Heart left ventricle (tissue), 16 donors: ENCODE measurements at regions not wholly inside any gene's neighbourhood (a gene's known extent, or its start where the extent isn't known, plus 50 kb on each side); places are given as distances from the start of the nearest gene placed in this dataset.
"Not testable (repeated sequence)": the region's sequence is repeated elsewhere in the genome, so short reads cannot be mapped to it uniquely, and the experiment has no call there.

Experiments used
- ATAC-seq, 4 donors: fragments of 200-7000 bp; cut with Tn5 transposase; one replicate each; pipeline ENCODE4 v1.9.1; 2020 to 2022; ENCODE audit warnings: moderate library complexity in 4 of 4, mild to moderate bottlenecking in 3 of 4, moderate number of reproducible peaks in 1 of 4
- DNase-seq, 5 donors: peaks; one replicate each; pipeline ENCODE4 v3.0.0-alpha.2; 2020
- H3K27ac ChIP-seq, 12 donors: fragments of 200-600 bp; sonication (generic) in 4 of 12; one replicate each; pipeline versions ENCODE4 v1.5.0 to v1.8.0; 2016 to 2022; ENCODE audit warnings: mild to moderate bottlenecking in 2 of 12
- H3K27me3 ChIP-seq, 9 donors: fragments of 200-600 bp; sonication (generic) in 2 of 9; one replicate each; pipeline versions ENCODE4 v1.5.1 to v1.8.0; 2016 to 2022; ENCODE audit warnings: mild to moderate bottlenecking in 3 of 9
- H3K36me3 ChIP-seq, 9 donors: fragments of 200-600 bp; sonication (generic) in 2 of 9; one replicate each; pipeline versions ENCODE4 v1.5.0 to v1.8.0; 2018 to 2022; ENCODE audit warnings: mild to moderate bottlenecking in 2 of 9
- H3K4me1 ChIP-seq, 12 donors: fragments of 200-600 bp; sonication (generic) in 4 of 12; one replicate each; pipeline versions ENCODE4 v1.5.0 to v1.8.0; 2016 to 2022; ENCODE audit warnings: mild to moderate bottlenecking in 3 of 12
- H3K4me3 ChIP-seq, 12 donors: fragments of 200-600 bp; sonication (generic) in 4 of 12; one replicate each; pipeline versions ENCODE4 v1.5.0 to v1.8.0; 2017 to 2022; ENCODE audit warnings: mild to moderate bottlenecking in 9 of 12, moderate library complexity in 4 of 12
- H3K9me3 ChIP-seq, 12 donors: fragments of 200-600 bp; sonication (generic) in 4 of 12; one replicate each; pipeline versions ENCODE4 v1.5.0 to v1.8.0; 2016 to 2022; ENCODE audit warnings: mild to moderate bottlenecking in 1 of 12
- POLR2A ChIP-seq, 2 donors: fragments of 450-650 bp; IDR thresholded peaks; one replicate each; pipeline ENCODE4 v1.6.1; 2017; ENCODE audit warnings: antibody characterized with exemption in 2 of 2, mild to moderate bottlenecking in 2 of 2, moderate library complexity in 2 of 2
- WGBS, 4 donors: extraction: QIAGEN DNeasy Blood & Tissue Kit in 2 of 4; methylation state at CpG; one replicate each; pipeline versions ENCODE4 v1.1.5 to v1.1.7; 2013 to 2018; 5-methylcytosine and 5-hydroxymethylcytosine counted together
- intact Hi-C, 10 donors: fragments of 100-400 bp; cut with DNase I; formaldehyde crosslinking; loops; one replicate each; pipeline versions ENCODE4 v1.11.1 to v1.14.2; 2022
- TF ChIP-seq, protein P1 (sequence below), 12 donors: fragments of 200-600 bp; sonication (generic) in 4 of 12; IDR thresholded peaks; one replicate each; pipeline versions ENCODE4 v1.5.0 to v1.8.0; 2018 to 2022; ENCODE audit warnings: antibody characterized with exemption in 12 of 12, mild to moderate bottlenecking in 5 of 12
- donor health status: ischemic (EF 13 %, LVEDD 7.1; RV severe dilation, severe dysfunction).
- donor health status: healthy with polysubstance abuse.
- donor health status: DM: no; HTN: yes; CAD: no.
- donor health status: DM: no; HTN: no; CAD: no.
- donor health status: ischemic (EF 25% LVEDD 6.9; RV normal size, moderate dysfunction).
- donor health status: ischemic (EF 25% LVEDD 5.7; RV mildly dilated, moderate dysfunction).
- donor health status: healthy.
- donor health status: DM: yes; HTN: yes; CAD: no.
- donor health status: ischemic (EF 35%, LVEDD 5.7; RV mildly dilated, moderate dysfunction).
- donor health status: nonischemic (EF 11% LVEDD 7.7; RV severe dilation, severe dysfunction).
- donor health status: DM: yes; HTN: yes; CAD: no.
- donor health status: PGD.
- donor health status: ischemic (EF 29% LVEDD 5.4; RV normal size, mild dysfunction).
- donor health status: nonischemic (EF 23%, LVEDD 6.1; RV moderate dilation, normal function).

DNA sequence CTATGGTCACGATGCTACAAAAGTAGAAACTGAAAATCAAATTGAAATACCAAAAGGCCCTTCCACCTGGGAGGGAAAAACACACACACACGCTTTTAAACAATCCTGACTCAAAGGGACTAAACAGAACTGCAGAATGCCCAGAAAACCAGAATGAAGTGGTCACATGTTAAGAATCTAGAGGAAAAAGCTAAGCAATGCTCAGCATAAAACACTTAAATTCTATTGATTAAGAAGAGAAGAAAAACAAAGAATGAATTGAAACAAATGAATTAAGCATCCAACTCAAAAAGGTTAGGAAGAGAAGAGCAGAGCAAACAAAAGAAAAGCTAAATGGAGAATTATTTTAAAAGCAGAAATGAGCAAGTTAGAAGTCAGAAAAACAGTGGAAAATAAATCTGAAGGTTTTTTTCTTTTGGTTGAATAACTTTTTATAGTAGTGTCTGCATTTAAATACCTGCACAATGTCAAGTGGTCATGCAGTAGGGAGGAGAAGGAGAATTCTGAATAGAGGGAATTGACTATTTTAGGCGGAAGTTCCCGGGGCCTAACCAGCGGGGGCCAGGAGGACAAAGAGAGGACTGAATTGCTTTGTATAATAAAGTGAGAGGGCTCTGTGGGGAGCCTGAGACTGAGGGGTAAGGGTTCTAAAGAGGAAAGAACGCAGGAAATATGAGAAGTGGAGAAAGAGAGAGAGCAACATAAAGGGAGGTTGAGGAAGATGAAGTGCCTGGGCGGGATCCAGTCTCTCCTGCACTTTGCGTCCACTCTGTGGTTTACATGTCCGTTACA lies 146.8 kb downstream of the ATPSCKMT start:
- no peaks in the 10 kb centered on the region for H3K27me3 ChIP-seq
- H3K27ac ChIP-seq: no peak overlapping the region
- no peak overlapping the region for H3K4me3 ChIP-seq
- 68 to 78% (median 71%) methylated on average over 9 of the region's 9 CpGs for WGBS, 4 donors
- H3K36me3 ChIP-seq: no peaks in the 10 kb centered on the region
- DNase-seq: no peak
- no peaks in the 10 kb centered on the region for H3K4me1 ChIP-seq
- peaks cover 0 to 20% (median 4%) of the 10 kb centered on the region in 12 donors for H3K9me3 ChIP-seq
- intact Hi-C loops: no loop called here
- TF ChIP-seq POLR2A (IDR thresholded peaks at IDR 0.05): no peak
- TF ChIP-seq, protein P1, sequence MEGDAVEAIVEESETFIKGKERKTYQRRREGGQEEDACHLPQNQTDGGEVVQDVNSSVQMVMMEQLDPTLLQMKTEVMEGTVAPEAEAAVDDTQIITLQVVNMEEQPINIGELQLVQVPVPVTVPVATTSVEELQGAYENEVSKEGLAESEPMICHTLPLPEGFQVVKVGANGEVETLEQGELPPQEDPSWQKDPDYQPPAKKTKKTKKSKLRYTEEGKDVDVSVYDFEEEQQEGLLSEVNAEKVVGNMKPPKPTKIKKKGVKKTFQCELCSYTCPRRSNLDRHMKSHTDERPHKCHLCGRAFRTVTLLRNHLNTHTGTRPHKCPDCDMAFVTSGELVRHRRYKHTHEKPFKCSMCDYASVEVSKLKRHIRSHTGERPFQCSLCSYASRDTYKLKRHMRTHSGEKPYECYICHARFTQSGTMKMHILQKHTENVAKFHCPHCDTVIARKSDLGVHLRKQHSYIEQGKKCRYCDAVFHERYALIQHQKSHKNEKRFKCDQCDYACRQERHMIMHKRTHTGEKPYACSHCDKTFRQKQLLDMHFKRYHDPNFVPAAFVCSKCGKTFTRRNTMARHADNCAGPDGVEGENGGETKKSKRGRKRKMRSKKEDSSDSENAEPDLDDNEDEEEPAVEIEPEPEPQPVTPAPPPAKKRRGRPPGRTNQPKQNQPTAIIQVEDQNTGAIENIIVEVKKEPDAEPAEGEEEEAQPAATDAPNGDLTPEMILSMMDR (IDR thresholded peaks at IDR 0.05): no peak
- ATAC-seq: no peak

DNA sequence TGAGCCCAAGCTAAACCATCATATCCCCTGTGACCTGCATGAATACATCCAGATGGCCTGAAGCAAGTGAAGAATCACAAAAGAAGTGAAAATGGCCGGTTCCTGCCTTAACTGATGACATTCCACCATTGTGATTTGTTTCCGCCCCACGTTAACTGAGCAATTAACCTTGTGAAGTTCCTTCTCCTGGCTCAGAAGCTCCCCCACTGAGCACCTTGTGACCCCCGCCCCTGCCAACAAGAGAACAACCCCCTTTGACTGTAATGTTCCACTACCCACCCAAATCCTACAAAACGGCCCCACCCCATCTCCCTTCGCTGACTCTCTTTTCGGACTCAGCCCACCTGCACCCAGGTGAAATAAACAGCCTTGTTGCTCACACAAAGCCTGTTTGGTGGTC lies 147.5 kb downstream of the ATPSCKMT start:
- ATAC-seq, H3K4me1 ChIP-seq, H3K27ac ChIP-seq, intact Hi-C loops, H3K27me3 ChIP-seq, DNase-seq, H3K4me3 ChIP-seq, H3K36me3 ChIP-seq: not testable (repeated sequence)
- 81 to 87% (median 84%) methylated on average over 7 of the region's 7 CpGs for WGBS, 4 donors
- H3K9me3 ChIP-seq: peaks cover 0 to 20% (median 4%) of the 10 kb centered on the region in 12 donors

DNA sequence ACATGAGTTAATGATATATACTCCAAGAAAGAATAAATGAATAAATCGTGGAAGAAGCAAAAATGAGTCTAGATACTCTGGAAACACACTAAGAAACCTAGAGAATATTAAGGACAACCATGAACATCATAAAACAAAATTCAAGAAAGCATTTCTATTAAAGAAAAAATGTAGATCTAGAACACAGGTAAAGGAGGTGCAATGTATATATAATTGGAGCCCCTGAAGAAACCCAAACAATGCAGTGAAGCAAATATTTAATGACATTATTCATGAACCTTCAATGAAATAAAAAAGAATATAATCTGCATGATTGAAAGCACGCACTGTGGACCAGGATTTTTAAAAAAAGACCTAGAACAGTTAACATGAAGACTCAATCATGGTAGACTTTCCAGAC lies 150.1 kb downstream of the ATPSCKMT start:
- Histone ChIP-seq H3K4me3 (no peak overlapping the region), H3K36me3 (no peaks in the 10 kb centered on the region), H3K4me1 (no peaks in the 10 kb centered on the region), H3K9me3 (peaks cover 0 to 28% (median 4%) of the 10 kb centered on the region in 12 donors), H3K27ac (no peak overlapping the region), H3K27me3 (no peaks in the 10 kb centered on the region)
- DNase-seq (no peak), ATAC-seq (no peak)
- WGBS, 4 donors: 73 to 84% (median 76%) methylated on average over 2 of the region's 2 CpGs
- TF ChIP-seq POLR2A (IDR thresholded peaks at IDR 0.05): no peak
- TF ChIP-seq, protein P1 (IDR thresholded peaks at IDR 0.05): no peak
- intact Hi-C loops: no loop called here

DNA sequence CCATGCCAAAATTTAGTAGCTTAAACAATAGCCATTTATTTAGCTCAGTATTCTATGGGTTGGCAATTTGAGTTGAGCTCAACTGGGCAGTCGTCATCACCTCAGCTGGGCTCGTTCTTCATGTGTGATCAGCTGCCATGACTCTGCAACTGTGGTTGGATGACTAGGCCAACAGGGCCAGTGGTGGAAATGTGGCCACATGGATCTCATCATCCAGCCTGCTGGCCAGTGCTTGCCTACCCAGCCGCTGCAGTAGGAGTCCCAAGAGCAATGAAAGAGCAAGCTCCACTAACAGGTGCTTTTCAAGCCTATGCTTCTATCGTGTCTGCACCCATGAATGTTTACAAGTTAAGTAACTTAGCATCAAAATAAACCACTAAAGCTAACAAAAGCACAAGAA lies 158.0 kb downstream of the ATPSCKMT start:
- H3K9me3 ChIP-seq: peaks cover 0 to 31% (median 3%) of the 10 kb centered on the region in 12 donors
- no peaks in the 10 kb centered on the region for H3K36me3 ChIP-seq
- H3K4me3 ChIP-seq: no peak overlapping the region
- intact Hi-C loops: no loop called here
- WGBS, 4 donors: 59 to 67% (median 63%) methylated on average over 4 of the region's 4 CpGs
- no peak for ATAC-seq
- TF ChIP-seq POLR2A (IDR thresholded peaks at IDR 0.05): no peak
- TF ChIP-seq, protein P1 (IDR thresholded peaks at IDR 0.05): no peak
- DNase-seq: no peak
- no peaks in the 10 kb centered on the region for H3K4me1 ChIP-seq
- no peak overlapping the region for H3K27ac ChIP-seq
- no peaks in the 10 kb centered on the region for H3K27me3 ChIP-seq

DNA sequence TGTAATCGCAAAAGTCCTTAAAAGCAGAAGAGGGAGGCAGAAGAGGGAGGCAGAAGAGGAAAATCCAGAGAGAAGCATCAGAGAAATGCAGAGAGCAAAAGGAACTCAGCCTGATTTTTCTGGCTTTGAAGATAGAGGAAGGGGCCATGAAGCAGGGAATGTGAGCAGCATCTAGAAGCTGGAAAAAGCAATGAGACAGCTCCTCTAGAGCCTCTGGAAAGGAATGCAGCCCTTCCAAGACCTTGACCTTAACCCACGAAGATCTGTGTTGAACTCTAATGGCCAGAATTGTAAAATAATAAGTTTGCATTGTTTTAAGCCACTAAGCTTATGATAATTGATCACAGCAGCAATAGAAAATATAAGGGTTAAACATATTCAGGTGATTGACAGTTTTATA lies 159.6 kb downstream of the ATPSCKMT start:
- no peak for DNase-seq
- Histone ChIP-seq H3K27ac (no peak overlapping the region), H3K9me3 (peaks cover 0 to 21% (median 3%) of the 10 kb centered on the region in 12 donors), H3K4me1 (no peaks in the 10 kb centered on the region), H3K4me3 (no peak overlapping the region), H3K36me3 (no peaks in the 10 kb centered on the region), H3K27me3 (no peaks in the 10 kb centered on the region)
- TF ChIP-seq, protein P1 (IDR thresholded peaks at IDR 0.05): no peak
- TF ChIP-seq POLR2A (IDR thresholded peaks at IDR 0.05): no peak
- ATAC-seq: no peak
- intact Hi-C loops: no loop called here
- 69 to 78% (median 74%) methylated on average over 2 of the region's 2 CpGs for WGBS, 4 donors
